NOMO-1 treated with DMSO at 0.1 percent for 48 hours (cell line): ENCODE measurements at regions not wholly inside any gene's neighbourhood (a gene's known extent, or its start where the extent isn't known, plus 50 kb on each side); places are given as distances from the start of the nearest gene placed in this dataset.
A peak's percentile ranks its signal among the peaks of the same experiment; 100 is the strongest.
"Not testable (repeated sequence)": the region's sequence is repeated elsewhere in the genome, so short reads cannot be mapped to it uniquely, and the experiment has no call there.

Experiments
- DNase-seq: peaks from one replicate; lab custom pipeline; 2025; ENCODE audit not compliant: unreplicated experiment; lab: John Stamatoyannopoulos, UW

DNA sequence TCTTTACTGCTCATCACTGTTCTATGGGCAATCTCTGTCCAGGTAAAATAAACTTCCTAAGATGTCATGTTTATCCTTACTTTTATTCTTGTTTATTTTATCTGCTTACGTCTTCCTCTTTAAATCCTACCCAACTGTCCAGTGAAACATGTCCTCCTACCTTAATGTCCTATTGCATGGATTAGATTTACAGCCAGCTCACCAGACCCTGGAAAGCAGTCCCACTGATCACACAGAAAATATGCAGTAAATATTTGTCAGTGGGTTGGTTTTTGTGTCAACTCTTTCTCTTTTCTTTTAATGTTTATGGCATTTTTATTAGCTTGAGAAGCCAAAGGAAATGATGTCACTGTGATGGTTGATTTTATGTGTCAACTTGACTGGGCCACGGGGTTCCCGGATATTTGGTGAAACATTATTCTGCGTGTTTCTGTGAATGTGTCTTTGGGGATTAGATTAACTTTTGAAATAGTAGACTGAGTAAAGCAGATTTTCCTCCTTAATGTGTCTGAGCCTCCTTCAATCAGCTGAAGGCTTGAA lies 258.3 kb downstream of the SRGAP2C start:
- DNase-seq: no peak

DNA sequence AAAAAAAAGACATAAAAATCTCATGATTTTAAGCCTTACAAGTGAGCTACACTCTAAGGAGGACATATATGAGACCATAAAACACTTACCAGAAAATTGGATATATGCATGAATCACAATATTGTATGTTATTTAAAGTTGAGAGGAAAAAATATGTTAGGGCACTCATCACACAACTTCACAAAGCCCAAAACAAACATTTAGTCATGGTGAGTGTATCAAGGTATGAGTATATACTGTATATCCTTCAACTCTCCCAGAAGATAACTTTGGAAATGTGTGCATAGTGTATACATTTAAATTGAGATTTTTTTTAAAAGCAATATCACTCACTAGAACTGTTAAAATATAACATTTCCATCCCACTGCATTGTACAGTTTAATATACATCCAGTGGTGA lies 259.3 kb downstream of the SRGAP2C start:
- DNase-seq: no peak

DNA sequence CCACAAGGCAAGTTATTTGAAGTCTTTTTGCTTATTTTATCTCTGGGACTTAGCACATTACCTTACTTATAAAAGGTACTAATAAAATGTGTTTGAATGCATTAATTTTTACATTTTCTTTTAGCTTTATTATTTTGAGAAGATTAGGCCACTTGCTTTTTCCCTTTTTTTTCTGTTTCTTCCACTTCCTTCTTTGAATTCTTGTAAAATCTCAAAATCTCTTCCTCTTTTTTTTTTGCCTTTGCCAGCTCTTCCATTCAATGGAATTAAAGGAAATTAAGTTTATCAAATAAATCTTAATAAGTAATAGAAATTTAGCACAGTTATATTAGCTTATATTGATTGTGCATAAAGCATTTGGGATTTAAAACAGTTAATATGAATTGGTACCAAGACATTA lies 260.9 kb downstream of the SRGAP2C start:
- peak; percentile 17 for DNase-seq

DNA sequence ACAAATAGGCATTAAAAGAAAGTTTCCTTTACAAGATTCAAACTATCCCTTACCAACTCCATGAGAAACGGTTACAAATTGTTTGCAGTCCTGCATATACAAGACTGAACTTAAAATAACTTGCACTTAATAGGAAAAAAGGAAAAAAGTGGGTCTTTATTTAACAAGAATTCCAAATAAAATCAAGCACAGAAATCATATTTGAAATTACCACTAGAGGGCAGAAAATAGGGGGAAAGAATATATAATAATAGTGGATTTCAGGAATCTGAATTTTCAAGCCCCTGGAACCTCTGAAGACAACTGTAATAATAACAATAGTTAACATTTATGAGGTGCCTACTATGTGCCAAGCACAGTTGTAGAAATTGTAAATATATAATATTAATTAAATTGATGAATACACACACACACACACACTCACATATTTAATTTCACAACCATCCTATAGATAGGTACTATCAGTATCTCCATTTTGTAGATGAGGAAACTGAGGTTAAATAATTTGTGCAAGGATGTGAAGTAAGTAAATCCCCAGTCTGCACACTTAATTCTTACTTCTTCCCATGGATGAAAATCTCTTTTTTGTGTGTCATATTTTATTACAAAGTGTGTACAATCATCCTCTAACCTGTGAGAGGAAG lies 262.6 kb downstream of the SRGAP2C start:
- DNase-seq: not testable (repeated sequence)

DNA sequence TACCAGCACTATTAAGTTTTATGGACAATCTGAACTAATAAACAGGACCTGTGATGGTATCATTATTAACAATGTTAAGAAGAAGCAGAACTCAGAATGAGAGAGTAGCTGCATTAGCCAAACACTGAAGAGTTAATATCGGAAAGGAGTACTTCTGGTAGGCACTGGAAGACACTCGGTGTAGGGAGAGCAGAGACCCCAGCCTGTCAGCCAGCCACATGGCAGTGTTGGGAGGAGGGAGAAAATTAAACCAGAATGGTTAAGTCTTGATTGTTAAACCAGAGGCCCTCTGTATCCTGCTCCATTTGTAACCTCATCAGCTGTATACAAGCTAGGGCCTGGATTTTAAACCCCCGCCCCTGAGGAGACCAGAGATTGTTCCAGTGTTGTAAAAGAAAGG lies 263.3 kb downstream of the SRGAP2C start:
- not testable (repeated sequence) for DNase-seq

DNA sequence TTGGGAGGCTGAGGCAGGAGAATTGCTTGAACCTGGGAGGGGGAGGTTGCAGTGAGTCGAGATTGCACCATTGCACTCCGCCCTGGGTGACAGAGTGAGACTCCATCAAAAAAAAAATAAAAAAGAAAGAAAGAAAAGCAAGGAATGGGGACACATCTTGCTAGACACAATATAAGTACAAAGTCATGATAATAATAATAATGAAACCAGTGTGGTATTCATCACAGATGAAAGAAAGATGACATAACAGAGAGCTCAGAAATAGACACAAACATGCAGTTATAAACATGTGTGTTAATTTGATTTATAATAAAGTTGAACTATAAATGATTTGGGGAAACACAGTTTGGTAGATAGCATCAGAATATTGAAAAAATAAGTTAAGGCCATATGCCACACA lies 264.1 kb downstream of the SRGAP2C start:
- no peak for DNase-seq

DNA sequence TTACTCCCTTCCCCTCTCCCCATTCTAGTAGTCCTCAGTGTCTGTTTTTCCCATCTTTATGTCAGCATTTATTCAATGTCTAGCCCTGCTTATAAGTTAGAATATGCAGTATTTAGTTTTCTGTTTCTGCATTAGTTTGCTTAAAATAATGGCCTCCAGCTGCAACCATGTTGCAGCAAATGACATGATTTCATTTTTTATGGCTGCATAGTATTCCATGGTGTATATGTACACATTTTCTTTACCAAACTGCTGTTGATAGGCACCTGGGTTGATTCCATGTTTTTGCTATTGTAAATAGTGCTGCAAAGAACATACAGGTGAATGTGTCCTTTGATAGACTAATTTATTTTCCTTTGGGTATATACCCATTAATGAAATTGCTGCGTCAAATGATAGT lies 267.7 kb downstream of the SRGAP2C start:
- DNase-seq: no peak

DNA sequence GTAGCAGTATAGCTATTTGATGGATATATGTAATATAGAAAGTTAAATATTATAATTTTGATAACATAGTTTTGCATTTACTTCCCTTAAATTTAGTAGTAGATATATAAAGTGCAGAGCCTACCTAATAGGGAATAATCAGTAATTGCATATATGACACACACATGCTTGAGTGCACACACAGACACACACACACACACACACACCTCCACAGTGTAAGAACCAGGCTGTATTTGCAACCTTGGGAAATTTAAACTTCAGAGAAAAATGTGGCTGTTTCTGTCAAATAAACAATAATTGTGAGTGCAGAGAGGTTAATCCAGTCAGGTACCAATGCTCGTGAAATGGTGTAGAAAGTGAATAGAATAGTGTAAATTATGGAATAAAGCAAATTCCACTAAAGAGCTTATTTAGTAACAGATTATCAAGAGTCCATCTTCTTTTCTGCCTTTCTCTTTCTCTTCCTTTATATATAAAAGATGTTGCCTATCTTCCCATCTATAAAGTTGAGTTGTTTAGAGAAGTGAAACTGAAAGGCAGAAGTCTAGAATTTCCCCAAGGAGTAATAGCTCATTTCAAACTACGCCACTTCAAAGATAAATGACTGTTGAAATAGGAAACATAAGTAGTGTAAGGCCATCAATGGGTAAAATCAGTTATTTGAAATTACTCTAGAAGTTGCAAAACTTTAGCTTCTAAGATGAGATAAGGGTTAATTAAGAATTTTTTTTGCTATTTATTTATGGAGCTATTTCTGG lies 273.7 kb downstream of the SRGAP2C start:
- DNase-seq: peak; percentile 98

DNA sequence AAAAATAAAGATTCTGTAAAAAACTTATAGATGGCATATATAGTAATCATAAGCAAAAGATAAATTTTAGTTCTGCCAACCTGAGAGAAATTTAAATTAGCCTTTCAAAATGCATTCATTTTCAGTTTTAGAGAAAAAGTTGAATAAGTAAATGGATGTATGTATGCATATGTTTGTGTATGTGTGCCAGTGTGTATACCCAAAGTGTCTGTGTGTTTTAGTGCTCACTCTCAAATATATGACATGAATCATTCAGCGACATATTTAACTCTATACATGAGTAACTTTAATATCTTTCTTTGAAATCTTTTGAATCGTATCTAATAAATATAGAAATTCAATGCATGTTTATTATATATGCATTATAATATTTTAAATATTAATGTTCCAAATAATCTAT lies 274.5 kb downstream of the SRGAP2C start:
- DNase-seq: no peak

DNA sequence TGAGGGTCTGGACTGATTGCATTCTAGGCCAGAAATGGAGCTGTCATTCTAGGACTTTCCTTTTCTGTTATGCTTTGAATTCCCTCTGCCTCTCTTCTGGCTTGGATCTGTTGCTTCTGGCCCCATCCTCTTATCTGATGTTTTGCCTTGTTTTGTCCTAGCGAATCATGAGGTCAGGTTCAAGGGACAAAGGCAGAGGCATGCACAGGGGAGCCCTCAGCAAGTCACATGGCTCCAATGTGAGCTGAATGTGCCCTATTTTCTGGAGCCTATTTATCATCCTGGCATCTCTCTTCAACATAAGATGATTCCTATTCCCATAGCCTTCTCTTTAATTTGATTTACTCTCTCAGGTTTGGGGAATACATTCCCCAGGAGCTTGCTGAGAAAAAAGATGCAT lies 284.6 kb downstream of the SRGAP2C start:
- DNase-seq: not testable (repeated sequence)

DNA sequence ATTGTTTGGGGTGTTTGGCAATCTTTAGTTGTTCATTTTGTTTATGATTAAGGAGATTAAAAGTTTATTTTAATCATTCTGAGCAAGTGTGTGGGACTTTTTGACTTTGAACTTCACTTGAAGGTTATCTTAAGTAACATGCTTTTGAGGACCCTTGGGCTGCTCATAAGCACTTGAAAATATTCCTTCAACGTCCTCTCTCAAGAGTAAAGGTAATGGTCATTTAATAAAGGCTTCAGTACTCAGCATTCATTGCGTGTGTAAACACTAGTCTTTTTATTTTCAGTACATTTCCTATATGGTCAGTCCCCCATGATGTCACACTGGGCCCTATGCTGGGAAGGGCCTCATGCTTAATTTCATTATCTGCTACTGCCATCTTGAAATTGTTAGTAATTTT lies 285.6 kb downstream of the SRGAP2C start:
- not testable (repeated sequence) for DNase-seq

DNA sequence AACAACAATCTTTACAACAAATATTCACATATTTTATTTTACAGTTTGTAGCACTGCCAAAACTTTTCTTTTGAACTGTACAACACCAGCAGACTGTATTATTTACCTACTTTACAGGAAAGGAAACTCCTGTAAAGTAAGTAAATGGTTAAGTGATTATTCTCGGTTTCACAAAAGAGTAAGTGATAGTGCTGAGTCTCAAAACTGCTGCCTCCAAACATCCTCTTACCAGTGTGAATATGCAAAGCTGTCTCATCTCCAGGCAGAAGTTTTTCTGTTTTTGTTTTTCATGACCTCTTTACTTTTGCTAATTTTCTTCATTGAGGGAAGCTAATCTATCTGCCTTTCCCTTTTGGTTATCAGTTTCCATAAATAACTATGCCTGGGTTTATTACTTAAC lies 286.7 kb downstream of the SRGAP2C start:
- no peak for DNase-seq

DNA sequence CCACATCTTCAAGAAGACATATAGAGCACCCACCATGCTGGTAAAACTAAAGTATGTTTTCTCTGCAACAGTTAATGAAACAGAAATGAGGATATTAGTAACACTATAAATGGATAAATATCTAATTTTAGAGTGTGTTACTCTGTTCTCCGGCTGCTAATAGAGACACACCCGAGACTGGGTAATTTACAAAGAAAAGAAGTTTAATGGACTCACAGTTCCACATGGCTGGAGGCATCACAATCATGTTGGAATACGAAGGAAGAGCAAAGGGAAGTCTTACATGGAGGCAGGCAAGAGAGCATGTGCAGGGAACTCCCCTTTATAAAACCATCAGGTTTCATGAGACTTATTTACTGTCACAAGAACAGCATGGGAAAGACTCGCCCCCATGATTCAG lies 287.2 kb downstream of the SRGAP2C start:
- no peak for DNase-seq

DNA sequence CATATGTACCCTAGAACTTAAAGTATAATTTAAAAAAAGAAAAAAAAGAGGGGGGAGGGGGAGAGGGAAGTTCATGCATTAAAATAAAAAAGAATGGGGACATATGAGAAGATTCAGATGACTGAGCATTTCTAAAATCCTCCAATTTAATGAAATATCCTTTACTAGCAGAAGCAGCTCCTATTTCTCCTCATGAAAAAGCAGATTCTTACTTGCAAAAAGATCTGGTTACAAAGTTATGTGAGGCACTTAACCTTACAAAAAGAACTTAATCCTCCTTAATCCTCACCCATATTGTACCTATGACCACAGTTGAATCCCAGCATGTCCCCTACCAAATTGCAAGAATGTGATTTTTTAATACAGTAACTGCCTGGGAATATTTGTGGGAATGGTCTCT lies 298.5 kb downstream of the SRGAP2C start:
- DNase-seq: no peak

DNA sequence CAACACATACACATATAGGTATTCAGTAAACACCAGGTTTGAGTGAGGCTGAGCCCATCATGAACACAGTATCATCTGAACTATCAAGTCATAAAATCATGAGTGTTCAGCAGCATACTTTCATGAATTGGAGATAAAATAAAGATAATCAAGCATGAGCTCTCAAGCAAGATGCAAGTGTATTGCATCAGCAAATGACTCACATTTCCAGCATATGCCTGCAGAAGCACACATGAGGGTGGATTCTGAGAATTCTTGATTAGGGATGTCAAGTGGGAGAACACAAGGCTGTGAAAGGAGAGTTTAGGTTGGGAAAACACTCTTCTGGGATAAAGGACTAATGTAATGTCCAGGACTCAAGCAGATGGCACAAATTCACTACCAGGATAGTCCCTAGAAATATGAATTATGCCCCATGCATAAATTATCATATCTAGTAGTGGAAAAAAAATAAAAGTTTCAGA lies 299.2 kb downstream of the SRGAP2C start:
- no peak for DNase-seq

DNA sequence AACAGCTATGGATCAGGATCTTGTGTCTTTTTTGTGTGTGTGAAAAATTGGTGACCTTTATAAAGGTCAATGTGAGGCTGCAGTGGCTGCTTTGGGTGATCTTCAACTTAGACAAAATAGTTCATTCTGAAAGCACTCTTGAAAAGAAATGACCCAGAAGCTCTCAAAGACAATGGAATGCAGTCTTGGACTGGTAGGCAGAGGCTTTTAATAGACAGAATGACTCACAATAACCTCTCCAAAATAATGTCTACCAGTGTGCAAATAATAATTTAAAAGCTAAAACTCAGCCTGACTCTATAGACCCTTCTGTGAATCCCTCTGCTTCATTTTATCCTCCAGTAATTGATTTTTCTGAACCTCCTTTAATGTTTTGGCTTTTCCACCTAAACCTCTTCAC lies 310.0 kb downstream of the SRGAP2C start:
- not testable (repeated sequence) for DNase-seq

DNA sequence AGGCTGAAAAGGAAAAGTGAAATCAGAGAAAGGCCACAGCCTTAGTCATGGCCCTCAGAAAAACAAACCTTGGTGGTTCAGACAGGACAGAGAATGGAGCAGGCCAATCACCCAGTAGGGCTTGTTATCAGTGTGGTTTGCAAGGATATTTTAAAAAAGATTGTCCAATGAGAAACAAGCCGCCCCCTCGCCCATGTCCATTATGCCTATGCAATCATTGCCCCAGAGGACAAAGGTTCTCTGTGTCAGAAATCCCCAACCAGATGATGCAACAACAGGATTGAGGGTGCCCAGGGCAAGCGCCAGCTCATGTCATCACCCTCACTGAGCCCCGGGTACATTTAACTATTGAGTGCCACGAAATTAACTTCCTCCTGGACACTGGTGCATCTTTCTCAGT lies 326.7 kb downstream of the SRGAP2C start:
- peak; percentile 74 for DNase-seq

DNA sequence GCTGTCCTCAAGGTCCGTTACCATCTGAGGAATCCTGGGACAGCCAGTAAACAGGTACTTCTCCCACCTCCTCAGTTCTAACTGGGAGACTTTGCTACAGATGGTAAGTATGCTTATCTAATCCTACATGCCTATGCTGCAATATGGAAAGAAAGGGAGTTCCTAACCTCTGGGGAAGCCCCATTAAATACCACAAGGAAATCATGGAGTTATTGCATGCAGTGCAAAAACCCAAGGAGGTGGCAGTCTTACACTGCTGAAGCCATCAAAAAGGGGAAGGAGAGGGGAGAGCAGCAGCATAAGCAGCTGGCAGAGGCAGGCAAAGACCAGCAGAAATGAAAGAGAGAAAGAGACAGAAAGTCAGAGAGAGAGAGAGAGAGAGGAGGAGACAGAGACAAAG lies 327.1 kb downstream of the SRGAP2C start:
- DNase-seq: peak; percentile 44

DNA sequence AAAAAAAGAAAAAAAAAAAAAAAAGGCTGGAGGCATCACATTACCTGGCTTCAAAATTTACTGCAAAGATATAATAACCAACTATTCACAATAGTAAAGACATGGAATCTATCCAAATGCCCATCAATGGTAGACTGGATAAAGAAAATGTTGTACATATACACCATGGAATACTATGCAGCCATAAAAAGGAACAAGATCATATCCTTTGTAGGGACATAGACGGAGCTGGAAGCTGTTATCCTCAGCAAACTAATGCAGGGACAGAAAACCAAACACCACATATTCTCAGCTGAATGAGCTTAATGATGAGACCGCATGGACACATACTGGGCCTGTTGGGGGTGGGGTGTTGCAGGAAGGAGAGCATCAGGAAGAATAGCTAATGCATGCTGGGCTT lies 330.5 kb downstream of the SRGAP2C start:
- no peak for DNase-seq

DNA sequence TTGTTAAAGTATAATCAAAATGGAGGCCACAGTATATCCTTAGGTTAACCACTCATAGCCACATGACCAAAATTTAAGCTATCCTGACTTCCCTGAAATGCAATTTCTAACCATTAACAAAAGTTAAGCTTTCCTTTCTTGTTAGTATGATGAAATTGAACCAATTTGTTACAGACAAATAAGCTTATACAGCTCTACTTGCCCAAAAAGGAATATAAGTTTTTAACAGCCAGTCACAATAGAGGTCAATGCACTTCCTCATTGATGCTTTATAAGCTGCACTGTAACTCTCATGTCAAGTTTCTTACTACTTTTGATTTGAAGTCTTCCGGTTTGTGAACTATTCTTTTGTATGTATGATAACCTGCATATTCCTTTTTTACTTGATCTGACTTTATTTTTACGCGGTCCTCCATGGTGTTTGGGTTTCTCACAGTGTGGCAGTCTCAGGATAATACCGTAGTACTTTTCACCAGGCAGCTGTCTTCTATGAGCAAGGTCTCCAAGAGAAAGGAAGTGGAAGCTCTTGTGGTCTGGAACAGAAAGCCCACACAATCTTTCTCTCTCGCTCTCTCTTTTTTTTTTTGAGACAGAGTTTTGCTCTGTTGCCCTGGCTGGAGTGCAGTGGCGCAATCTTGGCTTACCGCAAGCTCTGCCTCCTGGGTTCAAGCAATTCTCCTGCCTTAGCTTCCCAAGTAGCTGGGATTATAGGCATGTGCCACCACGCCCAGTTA lies 331.6 kb downstream of the SRGAP2C start:
- DNase-seq: peak; percentile 93

DNA sequence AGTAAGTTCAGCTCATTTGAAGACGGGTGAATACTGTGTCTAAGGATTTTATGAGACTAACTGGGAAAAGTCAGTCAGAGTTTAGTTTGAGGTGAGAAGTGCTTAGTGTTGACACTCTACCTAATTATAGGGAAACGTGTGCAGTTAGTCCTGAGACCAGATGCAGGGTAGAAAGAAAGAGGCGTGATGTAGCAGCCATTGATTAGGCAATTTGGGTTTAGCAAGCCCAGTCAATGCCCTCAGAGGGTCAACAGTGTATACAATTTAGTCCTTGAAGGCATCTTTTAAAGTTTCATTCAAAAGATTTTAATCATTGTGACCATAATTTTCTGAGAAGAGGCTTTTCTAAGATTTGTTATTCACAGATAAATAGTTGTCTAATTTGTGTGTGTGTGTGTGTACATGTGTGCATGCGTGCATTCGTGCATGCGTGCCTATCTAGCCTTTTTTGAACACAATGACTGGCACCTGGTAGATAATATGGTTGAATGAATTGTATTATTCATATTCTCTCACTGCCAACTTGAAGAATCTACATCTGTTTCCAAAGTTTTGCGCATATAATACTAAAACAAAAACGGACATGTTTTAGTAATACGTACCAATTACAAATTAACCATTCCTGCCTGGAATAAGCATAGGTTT lies 332.9 kb downstream of the SRGAP2C start:
- DNase-seq: peak; percentile 46
